Osteocyte (in vitro differentiated cells): ENCODE measurements at regions not wholly inside any gene's neighbourhood (a gene's known extent, or its start where the extent isn't known, plus 50 kb on each side); places are given as distances from the start of the nearest gene placed in this dataset.

Source experiments
- DNase-seq: peaks from one replicate; pipeline ENCODE4 v3.0.0; 2021; ENCODE audit warnings: mixed read lengths; ENCODE audit not compliant: unreplicated experiment; ENCODE audit errors: extremely low spot score
- H3K27ac Mint-ChIP-seq: one replicate; pipeline ENCODE4 v1.8.0; 2021; ENCODE audit warnings: mild to moderate bottlenecking, mixed read lengths; ENCODE audit not compliant: unreplicated experiment
- H3K27me3 Mint-ChIP-seq: one replicate; pipeline ENCODE4 v1.8.0; 2021; ENCODE audit warnings: mixed read lengths; ENCODE audit not compliant: unreplicated experiment
- H3K36me3 Mint-ChIP-seq: one replicate; pipeline ENCODE4 v1.8.0; 2021; ENCODE audit warnings: mixed read lengths; ENCODE audit not compliant: unreplicated experiment
- H3K4me1 Mint-ChIP-seq: one replicate; pipeline ENCODE4 v1.8.0; 2021; ENCODE audit warnings: mixed read lengths; ENCODE audit not compliant: unreplicated experiment
- H3K4me3 Mint-ChIP-seq: one replicate; pipeline ENCODE4 v1.8.0; 2021; ENCODE audit warnings: mild to moderate bottlenecking, moderate library complexity, mixed read lengths; ENCODE audit not compliant: unreplicated experiment
- H3K9me3 Mint-ChIP-seq: one replicate; pipeline ENCODE4 v1.8.0; 2021; ENCODE audit warnings: mixed read lengths; ENCODE audit not compliant: unreplicated experiment
- TF ChIP-seq, protein P1 (sequence below): fragments of 200-600 bp; sonication (generic); IDR thresholded peaks from 2 replicates; pipeline ENCODE4 v1.5.0; 2021; ENCODE audit warnings: antibody characterized with exemption, mild to moderate bottlenecking, moderate library complexity

DNA sequence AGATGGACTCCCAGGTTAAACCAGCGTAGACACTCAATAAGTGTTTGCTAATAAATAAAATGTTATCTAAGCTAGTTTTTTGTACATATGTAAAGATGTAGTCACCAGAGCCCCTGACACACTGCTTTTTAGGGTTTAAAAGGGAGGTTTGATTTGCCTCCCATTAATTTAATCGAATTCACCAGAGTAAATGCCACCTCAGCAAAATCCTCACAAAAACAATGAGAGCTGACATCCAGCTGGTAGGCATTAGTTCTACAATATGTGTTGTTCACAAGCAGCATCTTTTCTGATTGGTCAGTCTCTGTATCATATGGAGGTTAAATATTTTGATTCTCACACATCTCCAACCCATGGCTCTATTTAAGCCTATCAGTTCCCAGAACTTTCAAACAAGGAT, 382.6 kb downstream of the CENPC start:
- Mint-ChIP-seq H3K9me3 (peaks cover 14% of the 10 kb centered on the region), H3K27ac (no peak overlapping the region), H3K4me1 (peaks cover 2% of the 10 kb centered on the region), H3K36me3 (peaks cover 3% of the 10 kb centered on the region), H3K27me3 (no peaks in the 10 kb centered on the region), H3K4me3 (no peak overlapping the region)
- TF ChIP-seq, protein P1, sequence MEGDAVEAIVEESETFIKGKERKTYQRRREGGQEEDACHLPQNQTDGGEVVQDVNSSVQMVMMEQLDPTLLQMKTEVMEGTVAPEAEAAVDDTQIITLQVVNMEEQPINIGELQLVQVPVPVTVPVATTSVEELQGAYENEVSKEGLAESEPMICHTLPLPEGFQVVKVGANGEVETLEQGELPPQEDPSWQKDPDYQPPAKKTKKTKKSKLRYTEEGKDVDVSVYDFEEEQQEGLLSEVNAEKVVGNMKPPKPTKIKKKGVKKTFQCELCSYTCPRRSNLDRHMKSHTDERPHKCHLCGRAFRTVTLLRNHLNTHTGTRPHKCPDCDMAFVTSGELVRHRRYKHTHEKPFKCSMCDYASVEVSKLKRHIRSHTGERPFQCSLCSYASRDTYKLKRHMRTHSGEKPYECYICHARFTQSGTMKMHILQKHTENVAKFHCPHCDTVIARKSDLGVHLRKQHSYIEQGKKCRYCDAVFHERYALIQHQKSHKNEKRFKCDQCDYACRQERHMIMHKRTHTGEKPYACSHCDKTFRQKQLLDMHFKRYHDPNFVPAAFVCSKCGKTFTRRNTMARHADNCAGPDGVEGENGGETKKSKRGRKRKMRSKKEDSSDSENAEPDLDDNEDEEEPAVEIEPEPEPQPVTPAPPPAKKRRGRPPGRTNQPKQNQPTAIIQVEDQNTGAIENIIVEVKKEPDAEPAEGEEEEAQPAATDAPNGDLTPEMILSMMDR = no peak
- no peak for DNase-seq

DNA sequence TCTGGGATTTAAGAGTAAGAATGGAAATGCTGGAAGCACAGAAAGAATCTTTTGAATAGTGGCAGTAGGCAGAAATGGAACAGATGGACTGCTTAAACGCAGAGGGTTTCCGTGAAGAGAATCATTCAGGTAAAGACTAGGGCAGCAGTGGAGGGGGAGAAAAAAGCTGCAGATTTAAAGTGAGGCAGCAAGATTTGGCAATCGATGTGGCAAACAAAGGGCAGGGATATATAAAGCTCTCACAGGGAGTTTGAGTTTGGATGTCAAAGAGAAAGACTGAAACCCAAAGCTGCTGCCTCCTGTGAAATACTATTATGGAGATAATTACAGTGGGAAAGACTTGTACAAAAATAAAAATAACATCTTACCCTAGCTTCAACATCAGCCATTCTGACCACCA, 384.0 kb downstream of the CENPC start:
- no peak overlapping the region for H3K4me3 Mint-ChIP-seq
- no peaks in the 10 kb centered on the region for H3K27me3 Mint-ChIP-seq

DNA sequence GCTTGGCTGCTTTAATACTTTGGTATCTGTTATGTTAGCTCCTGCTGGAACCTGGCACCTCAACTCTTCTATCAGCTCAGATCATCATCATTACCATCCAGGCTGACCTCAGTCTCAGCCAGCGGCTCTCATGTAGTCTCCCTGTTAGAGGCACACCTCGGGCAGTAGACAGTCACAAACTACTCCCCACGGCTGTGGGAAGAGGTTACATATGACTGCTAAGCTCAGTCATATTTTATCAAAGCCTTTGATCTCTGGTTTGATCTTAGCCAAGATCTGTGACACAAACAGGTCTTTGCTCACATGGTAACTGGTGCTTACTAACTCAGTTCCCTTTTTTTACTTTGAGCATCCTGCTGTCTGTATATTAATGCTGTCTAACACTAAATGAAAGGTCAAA, 384.9 kb downstream of the CENPC start:
- peaks cover 5% of the 10 kb centered on the region for H3K9me3 Mint-ChIP-seq

More for the DNA sequence above, 384.0 kb downstream of the CENPC start:
- Mint-ChIP-seq H3K9me3 (peaks cover 14% of the 10 kb centered on the region), H3K4me1 (peaks cover 2% of the 10 kb centered on the region), H3K27ac (no peak overlapping the region), H3K36me3 (peaks cover 3% of the 10 kb centered on the region)
- no peak for DNase-seq
- TF ChIP-seq, protein P1 = no peak

DNA sequence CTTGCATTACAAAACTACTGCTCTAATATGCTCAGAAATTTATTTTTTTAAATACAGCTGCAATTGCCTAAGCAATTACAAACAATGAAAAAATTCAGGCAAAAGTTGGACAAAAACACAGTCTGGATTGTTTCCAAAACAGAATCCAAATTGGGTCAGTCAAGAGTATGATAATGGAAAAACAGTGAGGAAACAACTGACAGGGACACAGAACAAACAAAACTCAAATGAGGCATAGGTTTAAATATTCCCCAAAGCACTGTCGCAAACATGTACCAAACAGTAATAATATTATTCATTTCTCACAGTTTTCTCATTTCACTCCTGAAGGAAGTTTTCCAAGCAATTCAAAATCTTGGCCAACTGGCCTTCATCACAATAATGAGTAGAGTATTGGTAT, 386.6 kb downstream of the CENPC start:
- no peaks in the 10 kb centered on the region for H3K36me3 Mint-ChIP-seq
- H3K27ac Mint-ChIP-seq = no peak overlapping the region
- no peaks in the 10 kb centered on the region for H3K27me3 Mint-ChIP-seq
- DNase-seq = no peak
- no peak overlapping the region for H3K4me3 Mint-ChIP-seq
- TF ChIP-seq, protein P1 = no peak
- peaks cover 5% of the 10 kb centered on the region for H3K4me1 Mint-ChIP-seq
- no peaks in the 10 kb centered on the region for H3K9me3 Mint-ChIP-seq

More for the DNA sequence above, 384.9 kb downstream of the CENPC start:
- H3K27me3 Mint-ChIP-seq = no peaks in the 10 kb centered on the region
- DNase-seq = no peak
- TF ChIP-seq, protein P1 = no peak
- no peak overlapping the region for H3K27ac Mint-ChIP-seq
- no peak overlapping the region for H3K4me3 Mint-ChIP-seq
- H3K4me1 Mint-ChIP-seq = peaks cover 2% of the 10 kb centered on the region
- H3K36me3 Mint-ChIP-seq = peaks cover under 1% of the 10 kb centered on the region

DNA sequence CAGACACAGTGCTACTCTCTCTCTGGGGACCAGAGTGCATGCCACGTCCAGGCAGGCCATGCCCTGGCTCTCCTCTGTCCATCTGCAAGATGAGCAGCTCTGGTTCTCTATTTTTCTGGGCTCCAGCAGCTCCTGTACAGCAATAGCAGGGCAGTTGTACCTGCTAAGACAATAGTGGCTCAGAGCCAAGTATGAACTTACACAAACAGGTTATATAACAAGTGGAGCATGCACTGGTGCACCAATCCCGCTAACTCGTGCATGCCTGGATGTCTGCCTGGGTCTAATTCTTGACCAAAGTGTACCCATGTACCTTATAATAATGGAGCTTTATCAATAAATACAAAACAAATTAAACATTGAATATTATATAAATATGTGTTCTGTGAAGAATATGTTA, 392.3 kb downstream of the CENPC start:
- Mint-ChIP-seq H3K36me3 (no peaks in the 10 kb centered on the region), H3K4me3 (no peak overlapping the region), H3K27me3 (no peaks in the 10 kb centered on the region), H3K9me3 (peaks cover 4% of the 10 kb centered on the region), H3K4me1 (peaks cover 6% of the 10 kb centered on the region), H3K27ac (no peak overlapping the region)
- TF ChIP-seq, protein P1 = no peak
- no peak for DNase-seq
